NCI-H1694 treated with DMSO at 0.1 percent for 48 hours (cell line): ENCODE measurements at regions not wholly inside any gene's neighbourhood (a gene's known extent, or its start where the extent isn't known, plus 50 kb on each side); places are given as distances from the start of the nearest gene placed in this dataset.

Source experiments
- DNase-seq: peaks from one replicate; lab custom pipeline; 2025; lab: John Stamatoyannopoulos, UW

GRCh38 chr18:76255070-76255683 is 239.9 kb downstream of the ZNF516 start:
- no peak for DNase-seq

- DNase-seq, result no peak
These were observed 242.2 kb downstream of the ZNF516 start for GRCh38 chr18:76252880-76253279.

DNA sequence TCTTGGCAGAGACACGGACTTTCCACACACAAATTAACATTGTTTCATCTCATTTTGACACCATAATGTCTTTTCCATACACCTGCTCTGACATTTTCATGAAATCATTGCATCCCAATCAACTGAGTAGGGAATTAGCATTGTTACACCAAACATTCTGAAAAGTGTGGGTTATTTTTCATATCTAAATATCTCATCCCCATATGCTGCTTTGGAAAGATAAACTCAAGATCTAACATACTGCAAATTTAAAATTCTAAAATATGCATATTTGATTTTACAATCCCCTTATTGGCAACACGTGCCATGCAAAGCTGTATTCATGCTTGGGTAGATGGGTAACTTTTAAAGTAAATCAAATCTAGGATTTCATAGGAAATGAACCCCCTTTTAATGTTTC is 242.9 kb downstream of the ZNF516 start:
- DNase-seq, result no peak

- DNase-seq, result no peak
These were observed 243.4 kb downstream of the ZNF516 start for GRCh38 chr18:76251691-76252090.

DNA sequence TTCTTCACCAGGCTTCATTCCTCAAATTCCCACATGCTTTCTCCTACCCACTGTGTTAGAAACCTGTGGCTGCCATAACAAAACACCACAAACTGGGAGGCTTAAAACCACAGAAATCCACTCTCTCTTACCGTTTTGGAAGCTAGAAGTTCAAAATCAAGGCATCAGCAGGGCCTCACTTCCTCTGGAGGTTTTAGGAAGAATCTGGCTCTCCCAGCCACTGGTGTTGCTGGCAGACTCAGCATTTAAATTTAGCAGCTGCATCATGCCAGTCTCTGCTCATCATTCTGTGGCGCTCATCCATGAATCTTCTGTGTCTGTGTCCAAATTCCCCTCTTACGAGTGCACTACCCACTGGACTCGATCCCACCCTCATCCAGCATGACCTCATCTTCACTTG is 248.5 kb downstream of the ZNF516 start:
- no peak for DNase-seq

- no peak for DNase-seq
These were observed 260.4 kb downstream of the ZNF516 start for GRCh38 chr18:76234676-76235060.

DNA sequence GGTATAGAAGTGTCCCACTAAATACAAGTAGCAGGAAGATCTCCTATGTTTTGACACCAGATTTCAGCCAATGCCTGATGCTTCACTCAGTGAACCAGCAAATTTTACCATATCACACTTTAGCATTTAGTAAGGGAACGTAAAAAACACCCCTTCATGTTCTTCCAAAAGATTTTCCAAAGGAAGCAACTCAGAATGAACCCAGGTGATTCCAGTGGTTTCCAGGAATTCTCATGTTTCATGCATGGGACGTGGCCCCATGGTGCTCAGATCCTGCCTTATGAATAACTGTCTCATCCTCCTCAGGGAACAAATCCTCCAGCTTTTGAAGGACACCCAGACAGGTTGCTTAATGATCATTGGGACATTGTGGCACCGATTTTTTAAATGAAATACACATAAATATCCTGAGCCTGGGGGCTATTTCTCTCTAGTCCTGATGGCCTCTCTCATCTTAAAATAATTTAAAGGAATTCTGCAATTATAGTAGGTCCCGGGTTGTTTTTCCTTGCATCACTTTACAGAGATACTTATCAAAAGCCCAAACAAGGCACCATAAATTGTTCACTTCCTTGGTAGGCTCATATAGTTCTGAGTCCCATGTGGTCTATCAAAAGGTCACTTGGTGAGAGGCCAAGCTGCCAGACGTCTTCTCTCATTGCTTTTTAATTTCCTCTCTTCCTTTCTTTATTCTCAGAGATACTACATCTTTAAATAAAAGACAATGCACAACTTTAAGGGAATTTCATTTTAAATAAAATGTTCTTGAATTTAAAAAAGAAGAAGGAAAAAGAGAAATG is 261.0 kb downstream of the ZNF516 start:
- no peak for DNase-seq

DNA sequence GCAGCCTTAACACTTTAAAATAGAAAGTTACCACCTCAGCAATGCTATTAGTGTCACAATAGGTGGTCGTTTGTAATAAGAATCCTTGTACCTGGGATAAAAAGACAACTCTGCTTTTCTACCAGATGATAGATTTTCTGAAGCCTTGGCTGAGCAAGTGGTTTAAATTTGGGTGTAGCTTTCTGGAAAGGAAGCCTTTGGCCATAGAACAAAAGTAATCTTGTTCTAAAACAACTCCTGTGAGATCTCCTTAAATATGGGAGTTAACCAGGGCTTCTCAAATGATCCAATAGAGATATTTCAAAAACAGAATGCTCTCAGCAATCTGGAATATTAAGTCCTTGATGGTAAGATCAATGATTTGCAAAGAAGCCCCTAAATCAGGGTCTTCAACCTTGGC is 261.6 kb downstream of the ZNF516 start:
- no peak for DNase-seq

DNA sequence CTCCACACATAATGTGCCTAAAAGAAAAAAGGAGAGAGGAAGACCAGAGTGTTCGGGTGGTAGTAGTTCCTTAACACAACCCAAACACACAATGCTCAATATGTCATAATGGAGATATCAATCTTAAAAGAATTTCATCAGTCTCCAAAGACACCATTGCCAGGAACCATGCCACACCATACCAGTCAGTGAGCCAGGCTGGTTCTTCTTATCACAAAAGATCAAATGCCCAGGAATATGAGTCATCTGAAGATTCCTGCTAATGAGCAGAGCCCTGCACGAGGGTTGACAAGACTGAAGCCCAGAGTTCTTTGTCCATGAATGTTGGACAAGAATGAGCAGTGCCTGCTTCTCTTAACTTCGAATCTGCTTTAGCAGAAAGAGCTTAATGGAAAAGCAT is 262.3 kb downstream of the ZNF516 start:
- DNase-seq, result no peak

DNA sequence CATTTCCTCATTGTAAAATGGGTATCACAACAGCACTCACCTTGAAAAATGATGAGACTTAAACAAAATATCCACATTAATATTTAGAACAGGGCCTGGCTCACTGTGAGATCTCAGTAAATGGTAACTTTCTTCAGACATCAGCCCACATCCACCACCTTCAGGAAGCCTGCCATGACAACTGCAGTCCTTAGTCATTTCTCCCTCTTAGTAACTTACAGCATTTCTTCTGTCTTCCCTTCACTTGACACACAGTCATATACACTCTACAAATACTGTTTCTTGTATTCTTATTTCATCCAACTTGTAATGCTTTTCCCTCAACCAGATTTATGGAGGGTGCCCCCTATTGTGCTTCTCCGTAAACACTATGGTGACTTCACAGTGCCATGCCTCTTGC is 263.0 kb downstream of the ZNF516 start:
- DNase-seq, result no peak

DNA sequence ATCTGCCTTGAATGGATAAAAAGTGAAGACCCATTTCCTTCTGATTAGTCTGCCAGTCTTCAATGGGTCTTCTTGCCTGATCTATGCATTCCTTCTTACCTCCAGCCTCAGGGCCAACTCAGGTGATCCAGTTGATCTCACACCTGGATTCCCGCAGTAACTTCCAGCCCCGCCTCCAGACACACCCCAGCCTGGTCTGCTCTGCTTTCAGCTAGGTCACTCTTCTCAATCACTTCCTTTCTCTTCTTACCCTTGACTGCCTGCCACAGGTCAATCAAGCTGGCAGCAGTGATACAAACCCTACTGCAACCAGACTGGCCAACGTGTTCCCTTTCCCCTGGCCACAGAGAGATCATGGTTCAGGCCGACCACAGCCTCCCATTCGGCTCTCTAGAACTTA is 263.6 kb downstream of the ZNF516 start:
- no peak for DNase-seq

GRCh38 chr18:76230791-76231190 is 264.3 kb downstream of the ZNF516 start:
- no peak for DNase-seq

- DNase-seq, result no peak
These were observed 266.3 kb downstream of the ZNF516 start for GRCh38 chr18:76228716-76229115.

DNA sequence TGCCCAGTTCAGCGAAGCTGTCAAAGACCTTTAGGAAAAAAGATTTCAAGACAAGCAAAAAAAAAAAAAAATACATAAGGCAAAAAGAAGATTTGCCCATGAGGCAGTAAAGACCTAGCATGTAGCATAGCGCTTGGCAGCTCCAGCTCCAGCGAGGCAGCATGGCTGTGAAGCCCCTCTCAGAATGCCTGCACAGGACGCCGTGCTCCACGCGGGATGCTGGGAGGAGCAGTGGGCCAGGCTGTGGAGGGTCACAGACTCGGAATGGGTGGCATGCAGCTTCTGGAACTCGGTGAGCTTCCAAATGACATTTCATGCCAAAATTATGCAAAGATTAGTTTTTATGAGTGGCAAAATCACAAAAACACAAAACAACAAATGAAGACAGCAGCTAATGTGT is 267.3 kb downstream of the ZNF516 start:
- DNase-seq, result no peak

DNA sequence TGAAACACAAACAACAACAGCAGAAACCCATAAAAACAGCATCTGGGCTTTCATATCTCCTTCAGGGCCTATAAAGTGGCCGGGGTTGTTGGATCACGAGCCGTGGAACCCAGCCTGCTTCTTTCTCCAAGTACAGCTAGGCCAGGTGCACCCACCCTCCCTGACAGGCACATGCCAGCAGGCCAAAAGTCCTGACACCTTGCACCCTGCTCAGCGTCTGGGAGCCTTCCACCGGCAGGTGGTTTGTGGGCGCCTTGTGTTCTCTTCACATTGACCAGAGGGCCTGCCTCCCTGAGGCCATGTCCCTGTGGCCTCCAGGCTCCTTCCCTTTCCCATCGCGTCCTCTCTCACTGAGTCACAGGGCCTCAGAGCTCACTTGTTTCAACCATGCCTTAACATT is 271.6 kb downstream of the ZNF516 start:
- DNase-seq, result no peak

DNA sequence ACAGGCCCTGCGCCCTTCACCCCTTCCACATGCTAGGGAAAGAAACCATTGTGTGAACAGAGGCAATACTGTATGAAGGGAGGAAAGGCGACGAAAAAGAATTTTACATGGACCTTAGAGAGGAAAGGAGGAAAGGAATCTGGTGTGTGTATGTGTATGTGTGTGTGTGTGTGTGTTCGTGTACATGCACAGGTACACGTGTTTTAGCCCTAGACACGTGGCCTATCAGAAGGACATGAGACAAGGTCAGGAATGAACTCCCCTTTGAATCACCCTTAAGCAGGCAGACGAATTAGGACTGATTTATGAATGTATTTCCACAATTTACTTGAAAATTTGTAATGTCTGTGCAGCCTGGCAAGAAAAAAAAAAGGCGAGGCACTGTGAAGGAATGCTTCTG is 276.0 kb downstream of the ZNF516 start:
- no peak for DNase-seq

DNA sequence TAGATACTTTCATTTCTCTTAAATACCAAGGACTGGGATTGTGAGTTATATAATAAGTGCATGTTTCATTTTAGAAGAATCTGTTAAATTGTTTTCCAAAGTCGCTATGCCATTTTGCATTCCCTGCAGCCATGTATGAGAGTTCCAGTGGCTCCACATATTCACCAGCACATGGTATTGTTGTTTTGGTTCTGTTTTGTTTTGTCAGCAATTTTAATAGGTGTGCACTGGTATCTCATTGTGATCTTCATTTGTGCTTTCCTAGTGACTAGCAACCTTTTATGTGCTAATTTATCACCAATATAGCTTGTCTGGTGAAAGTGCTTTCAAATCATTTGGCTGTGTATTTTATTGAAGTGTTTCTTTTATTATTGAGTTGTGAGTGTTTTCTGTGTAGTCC is 278.9 kb downstream of the ZNF516 start:
- no peak for DNase-seq

DNA sequence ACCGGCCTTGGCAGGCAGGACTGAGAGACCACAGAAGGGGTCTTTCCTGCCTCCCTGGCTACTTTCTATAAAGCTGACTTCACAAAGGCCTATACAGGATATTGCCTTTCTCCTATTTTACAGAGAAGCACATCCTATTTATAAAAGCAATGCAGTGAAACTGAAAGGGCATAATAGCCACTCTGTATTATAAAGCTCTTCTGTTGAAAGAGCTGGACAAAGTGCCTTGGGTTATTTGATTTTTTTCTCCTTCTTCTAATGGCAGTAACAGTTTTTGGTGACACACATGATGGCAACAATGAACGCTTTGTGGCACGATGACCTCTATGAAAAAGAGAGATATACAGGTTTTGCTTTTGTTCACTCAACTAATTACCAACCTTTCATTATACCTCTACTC is 281.1 kb downstream of the ZNF516 start:
- DNase-seq, result no peak

GRCh38 chr18:76212960-76213359 is 282.1 kb downstream of the ZNF516 start:
- no peak for DNase-seq

DNA sequence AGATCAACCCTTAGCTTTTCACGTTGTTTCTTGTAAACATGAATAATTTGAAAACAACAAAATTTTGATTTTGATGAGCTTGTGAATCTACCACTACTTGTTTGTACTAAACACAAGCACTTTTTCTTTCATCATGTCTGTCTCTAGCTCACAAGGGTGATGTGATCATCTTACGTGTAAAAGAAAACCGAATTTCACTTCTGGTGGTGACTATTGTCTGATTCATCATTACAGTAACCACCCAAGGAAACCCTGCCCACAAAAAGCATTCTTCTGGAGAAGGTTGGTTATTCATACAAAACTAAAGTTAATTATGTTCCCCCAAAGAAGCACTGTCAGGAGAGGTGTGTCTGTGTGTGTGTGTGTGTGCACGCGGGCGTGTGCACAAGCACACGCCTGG is 285.4 kb downstream of the ZNF516 start:
- no peak for DNase-seq

DNA sequence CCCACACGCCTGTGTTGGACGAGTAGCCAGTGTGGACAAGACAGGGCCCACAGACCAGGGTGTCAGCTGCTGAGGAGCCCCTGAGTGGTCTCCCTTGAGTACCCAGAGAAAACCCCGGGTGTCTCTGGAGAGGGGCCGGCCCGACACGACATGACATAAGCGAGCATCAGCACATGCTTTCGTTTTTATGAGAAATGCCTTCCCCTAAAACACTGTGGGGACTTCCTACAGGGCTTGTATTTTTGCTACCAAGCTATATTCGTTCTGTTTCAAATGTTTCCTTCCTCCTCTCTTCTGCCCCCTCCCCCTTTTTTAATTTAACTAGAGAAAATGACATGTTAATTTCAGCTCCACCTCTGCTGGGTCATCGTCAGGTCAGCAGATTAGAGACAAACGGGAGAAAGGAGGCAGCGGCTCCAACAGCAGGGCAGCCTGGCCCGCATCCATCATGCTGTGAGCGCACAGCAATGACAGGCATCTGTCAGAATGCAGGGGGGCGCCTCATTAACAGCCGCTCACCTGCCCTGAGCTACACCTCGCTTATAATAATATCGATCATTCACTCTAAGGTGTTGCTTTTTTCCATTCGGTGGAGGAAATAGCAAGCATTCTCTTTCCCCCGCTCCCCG is 286.2 kb downstream of the ZNF516 start:
- DNase-seq, result no peak

GRCh38 chr18:76205906-76206305 is 289.1 kb downstream of the ZNF516 start:
- DNase-seq, result no peak

- DNase-seq, result no peak
These were observed 291.5 kb downstream of the ZNF516 start for GRCh38 chr18:76203552-76203951.

DNA sequence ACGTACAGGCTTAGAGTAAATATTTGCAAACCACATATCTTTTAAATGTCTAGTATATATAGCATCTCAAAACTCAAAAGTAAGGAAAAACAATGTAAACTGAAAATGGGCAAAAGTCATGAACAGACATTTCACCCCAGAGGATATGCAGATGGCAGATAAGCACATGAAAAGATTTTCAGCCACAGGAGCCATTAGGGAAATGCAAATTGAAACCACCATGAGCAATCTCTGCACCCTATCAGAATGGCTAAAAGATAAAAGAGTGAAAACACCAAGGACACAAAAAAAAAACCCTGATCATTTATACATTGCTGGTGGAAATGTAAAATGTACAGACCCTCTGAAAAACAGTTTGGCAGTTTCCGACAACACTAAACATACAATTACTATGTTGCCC is 292.7 kb downstream of the ZNF516 start:
- no peak for DNase-seq
